ENCODE measurements at regions not wholly inside any gene's neighbourhood (a gene's known extent, or its start where the extent isn't known, plus 50 kb on each side); places are given as distances from the start of the nearest gene placed in this dataset.

- H3K4ac ChIP-seq (ENCODE audit: low read depth, low read length): no peak overlapping the region
- H3K18ac ChIP-seq (ENCODE audit: insufficient read length, low read depth, low read length): no peak overlapping the region
- no peak overlapping the region for H2BK15ac ChIP-seq (ENCODE audit: low read depth, low read length)
- H2BK120ac ChIP-seq (ENCODE audit: low read depth, low read length, poor library complexity, severe bottlenecking): no peak overlapping the region
- no peak overlapping the region for H3K9ac ChIP-seq (ENCODE audit: extremely low read depth, insufficient read length, low read length)
- H3K14ac ChIP-seq (ENCODE audit: insufficient read depth, low read length): no peak overlapping the region
- H3K23me2 ChIP-seq (ENCODE audit: insufficient read length, low read depth, low read length, poor library complexity, severe bottlenecking): no peaks in the 10 kb centered on the region
- H4K91ac ChIP-seq (ENCODE audit: insufficient read length, low read depth, low read length): no peak overlapping the region
- H3K27me3 ChIP-seq (ENCODE audit: insufficient read depth, low read length): no peaks in the 10 kb centered on the region
- no peak for TF ChIP-seq CTCF (conservative IDR thresholded peaks at IDR 0.05)
- Mint-ChIP-seq H3K27ac (no peak overlapping the region), H3K4me3 (no peak overlapping the region), H3K27me3 (ENCODE audit: low read depth) (no peaks in the 10 kb centered on the region), H3K9me3 (no peaks in the 10 kb centered on the region), H3K4me1 (no peaks in the 10 kb centered on the region), H3K36me3 (ENCODE audit: insufficient read depth in 1 of 3, low read depth in 3 of 3) (no peaks in the 10 kb centered on the region)
- DNase-seq: no peak
- no peaks in the 10 kb centered on the region for H3K4me1 ChIP-seq (ENCODE audit: insufficient read depth, low read length)
- no peak overlapping the region for H2AFZ ChIP-seq (ENCODE audit: low read length)
- H2BK5ac ChIP-seq (ENCODE audit: insufficient read length, low read length): no peak overlapping the region
- no peak overlapping the region for H4K8ac ChIP-seq (replicated peaks; ENCODE audit: insufficient read length, low read depth, low read length)
- no peak overlapping the region for H3K4me2 ChIP-seq (ENCODE audit: insufficient read depth, insufficient read length, low read length)
- H3K23ac ChIP-seq (ENCODE audit: insufficient read length, low read depth, low read length): no peak overlapping the region
- H4K5ac ChIP-seq (ENCODE audit: insufficient read length, low read depth, low read length): no peak overlapping the region
- H3T11ph ChIP-seq (ENCODE audit: low read length): no peak overlapping the region
- WGBS (ENCODE audit: extremely low coverage, insufficient read length, low lambda C conversion rate): no CpG with 5 or more reads among the region's 5 CpGs
- no peak overlapping the region for H2BK12ac ChIP-seq (ENCODE audit: insufficient read length, low read depth, low read length)
- H3K79me2 ChIP-seq (ENCODE audit: insufficient read depth, low read length): no peaks in the 10 kb centered on the region
- no peaks in the 10 kb centered on the region for H3K79me1 ChIP-seq (ENCODE audit: insufficient read depth, low read depth, low read length, poor library complexity, severe bottlenecking)
- H4K20me1 ChIP-seq (ENCODE audit: control insufficient read depth, insufficient read depth, insufficient read length): no peaks in the 10 kb centered on the region
- no peak overlapping the region for H2AK5ac ChIP-seq (ENCODE audit: insufficient read length, low read length)
- no peak overlapping the region for H3K27ac ChIP-seq (ENCODE audit: insufficient read length, low read depth, low read length)
- no peaks in the 10 kb centered on the region for H3K9me3 ChIP-seq (ENCODE audit: control insufficient read depth, low read depth, low read length)
- no peak overlapping the region for H2BK20ac ChIP-seq (ENCODE audit: low read depth, low read length, poor library complexity, severe bottlenecking)
- H3K56ac ChIP-seq (ENCODE audit: insufficient read length, low read depth, low read length): no peak overlapping the region
Observed at GRCh38 chr2:145352484-145352883, 832.6 kb upstream of the ZEB2 start.
